Epithelial cell of esophagus (primary cell): ENCODE measurements at regions not wholly inside any gene's neighbourhood (a gene's known extent, or its start where the extent isn't known, plus 50 kb on each side); places are given as distances from the start of the nearest gene placed in this dataset.

Experiments
- DNase-seq: peaks from one replicate; pipeline ENCODE4 v3.0.0; 2010; ENCODE audit warnings: low read depth
- H3K4me3 ChIP-seq: 2 replicates; pipeline ENCODE4 v1.5.1; 2011; ENCODE audit warnings: mild to moderate bottlenecking, low read length, control low read depth
- CTCF ChIP-seq: IDR thresholded peaks from 2 replicates; pipeline ENCODE4 v1.5.1; 2011; ENCODE audit warnings: low read depth, mild to moderate bottlenecking, low read length, control low read depth, inconsistent platforms; ENCODE audit not compliant: insufficient read depth; ENCODE audit errors: missing control alignments

- H3K4me3 ChIP-seq = no peak overlapping the region
- no peak for TF ChIP-seq CTCF
- DNase-seq = no peak
These were observed 98.0 kb upstream of the NR3C1 start for GRCh38 chr5:143501310-143502044.

- no peak overlapping the region for H3K4me3 ChIP-seq
- DNase-seq = no peak
- peak; percentile 15 for TF ChIP-seq CTCF
These were observed 96.1 kb upstream of the NR3C1 start for GRCh38 chr5:143499480-143500114.

GRCh38 chr5:143498821-143499220, 95.3 kb upstream of the NR3C1 start:
- no peak for TF ChIP-seq CTCF
- H3K4me3 ChIP-seq = no peak overlapping the region
- DNase-seq = no peak

- no peak for TF ChIP-seq CTCF
- DNase-seq = no peak
- no peak overlapping the region for H3K4me3 ChIP-seq
These were observed 94.3 kb upstream of the NR3C1 start for GRCh38 chr5:143497749-143498148.

GRCh38 chr5:143496943-143497342, 93.5 kb upstream of the NR3C1 start:
- no peak for TF ChIP-seq CTCF

GRCh38 chr5:143495821-143496275, 92.4 kb upstream of the NR3C1 start:
- no peak overlapping the region for H3K4me3 ChIP-seq
- no peak for TF ChIP-seq CTCF
- DNase-seq = peak; percentile 94

More at GRCh38 chr5:143496943-143497342, 93.5 kb upstream of the NR3C1 start:
- H3K4me3 ChIP-seq = no peak overlapping the region
- DNase-seq = no peak
